H7 (cell line): ENCODE measurements at regions not wholly inside any gene's neighbourhood (a gene's known extent, or its start where the extent isn't known, plus 50 kb on each side); places are given as distances from the start of the nearest gene placed in this dataset.

Experiments used
- DNase-seq: peaks from one replicate; pipeline ENCODE4 v3.0.0; 2012
- H3K27me3 ChIP-seq: 2 replicates; pipeline ENCODE4 v1.6.0; 2011; ENCODE audit warnings: mild to moderate bottlenecking, low read length; ENCODE audit not compliant: control insufficient read depth, insufficient read depth
- H3K36me3 ChIP-seq: replicated peaks from 2 replicates; pipeline ENCODE4 v1.5.1; 2011; ENCODE audit warnings: low read length; ENCODE audit not compliant: control insufficient read depth, insufficient read depth
- H3K4me3 ChIP-seq: 2 replicates; pipeline ENCODE4 v1.5.1; 2011; ENCODE audit warnings: low read depth, mild to moderate bottlenecking, control low read depth, low read length, moderate library complexity; ENCODE audit not compliant: insufficient read depth

DNA sequence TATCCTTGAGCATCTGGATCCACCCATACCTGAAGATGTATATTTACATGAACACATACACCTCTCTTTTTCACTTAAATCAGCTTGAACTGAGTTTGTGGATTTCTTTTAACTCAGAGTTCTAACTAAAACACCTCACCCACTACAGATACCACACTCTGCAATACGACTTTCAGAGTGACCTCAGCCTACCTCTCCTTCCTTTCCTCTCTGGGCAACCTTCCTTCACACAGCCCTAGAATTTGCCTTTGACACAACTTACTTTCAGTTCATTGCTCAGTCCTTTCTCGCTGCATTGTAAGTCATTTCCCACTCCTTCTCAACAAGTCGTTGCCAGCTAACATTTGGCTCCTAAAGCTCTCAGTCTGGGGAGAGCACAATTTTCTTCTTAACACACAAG, 151.9 kb upstream of the IRX3 start:
- DNase-seq, result no peak
- no peak overlapping the region for H3K4me3 ChIP-seq
- no peaks in the 10 kb centered on the region for H3K27me3 ChIP-seq
- H3K36me3 ChIP-seq, result no peaks in the 10 kb centered on the region

DNA sequence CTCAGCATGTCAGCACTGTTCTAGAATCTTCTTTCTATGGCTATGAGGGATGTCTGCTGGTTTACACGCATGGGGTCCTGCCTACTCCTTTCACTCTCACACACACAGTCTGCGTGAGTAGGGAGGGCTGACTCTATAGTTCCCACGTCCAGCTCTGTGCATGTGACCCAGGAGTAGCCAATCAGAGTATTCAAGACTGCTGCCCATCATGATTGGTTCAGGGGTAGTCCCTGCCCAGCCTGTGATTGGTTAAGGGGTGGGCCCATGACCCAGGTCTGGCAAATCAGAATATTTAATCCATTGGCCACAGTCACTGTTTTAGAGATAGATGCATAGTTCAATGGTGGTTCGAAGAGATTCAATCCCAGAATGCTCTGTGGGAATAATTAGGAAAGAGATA, 151.3 kb upstream of the IRX3 start:
- no peak for DNase-seq
- no peaks in the 10 kb centered on the region for H3K36me3 ChIP-seq
- H3K27me3 ChIP-seq, result no peaks in the 10 kb centered on the region
- H3K4me3 ChIP-seq, result no peak overlapping the region

DNA sequence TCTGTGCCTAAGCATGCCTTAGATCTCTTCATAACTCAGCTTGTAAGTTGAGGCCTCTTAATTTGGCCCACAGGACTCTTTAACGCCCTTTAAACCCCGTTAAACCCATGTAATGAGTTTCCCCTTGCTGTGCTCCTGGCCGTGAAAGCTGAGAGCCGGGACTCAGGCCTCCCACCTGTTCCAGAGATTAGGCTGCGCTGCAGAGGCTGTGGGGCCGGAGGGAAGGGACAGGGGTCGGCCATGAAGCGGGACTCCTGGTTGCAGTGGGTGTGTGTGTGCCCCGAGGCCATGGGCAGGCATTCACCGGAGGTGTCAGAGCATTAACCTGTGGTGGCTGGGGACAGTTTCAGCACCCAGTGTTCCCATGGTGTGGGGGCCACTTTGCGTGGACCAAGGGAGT, 150.8 kb upstream of the IRX3 start:
- H3K36me3 ChIP-seq, result no peaks in the 10 kb centered on the region
- no peak overlapping the region for H3K4me3 ChIP-seq
- DNase-seq, result no peak
- no peaks in the 10 kb centered on the region for H3K27me3 ChIP-seq

DNA sequence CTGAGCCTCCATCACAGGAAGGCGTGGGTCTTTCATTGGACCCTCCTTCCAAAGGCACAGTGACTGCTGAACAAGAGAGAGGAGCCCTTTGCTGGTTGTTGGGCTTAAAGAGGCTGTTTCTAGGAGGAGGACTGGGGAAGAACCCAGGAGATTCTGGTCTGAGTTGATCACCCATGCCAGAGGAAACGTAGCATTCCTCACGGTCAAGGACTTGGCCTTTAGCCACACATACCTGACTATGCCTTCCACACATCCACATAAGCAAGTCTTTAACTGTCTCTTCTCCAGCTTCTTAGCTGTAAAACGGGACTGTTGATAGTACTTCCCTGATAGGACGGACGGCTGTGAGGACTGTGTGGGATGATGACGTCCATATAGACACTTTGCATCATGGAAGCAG, 149.8 kb upstream of the IRX3 start:
- Histone ChIP-seq H3K36me3 (no peaks in the 10 kb centered on the region), H3K4me3 (no peak overlapping the region), H3K27me3 (no peaks in the 10 kb centered on the region)
- DNase-seq, result no peak

DNA sequence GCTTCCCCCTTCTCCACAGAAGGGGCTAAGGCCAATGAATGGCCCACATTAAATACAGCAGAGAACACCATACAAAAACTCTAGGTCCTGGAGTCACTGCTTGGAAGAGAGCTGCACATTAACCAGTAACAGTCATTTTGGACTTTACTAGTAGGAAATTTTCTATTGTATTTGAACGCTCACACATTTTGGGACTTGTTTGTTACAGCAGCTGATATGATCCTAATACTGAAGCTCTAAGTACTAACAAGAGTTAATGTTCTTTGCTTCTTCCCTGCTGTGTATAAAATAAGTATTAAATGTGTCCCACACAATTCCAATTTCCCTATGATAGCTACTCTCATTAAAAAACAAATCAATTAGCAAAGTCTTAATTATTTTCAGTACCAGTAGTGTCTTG, 148.3 kb upstream of the IRX3 start:
- Histone ChIP-seq H3K36me3 (no peaks in the 10 kb centered on the region), H3K4me3 (no peak overlapping the region), H3K27me3 (no peaks in the 10 kb centered on the region; the same call in 1 of the 2 replicates)
- no peak for DNase-seq

DNA sequence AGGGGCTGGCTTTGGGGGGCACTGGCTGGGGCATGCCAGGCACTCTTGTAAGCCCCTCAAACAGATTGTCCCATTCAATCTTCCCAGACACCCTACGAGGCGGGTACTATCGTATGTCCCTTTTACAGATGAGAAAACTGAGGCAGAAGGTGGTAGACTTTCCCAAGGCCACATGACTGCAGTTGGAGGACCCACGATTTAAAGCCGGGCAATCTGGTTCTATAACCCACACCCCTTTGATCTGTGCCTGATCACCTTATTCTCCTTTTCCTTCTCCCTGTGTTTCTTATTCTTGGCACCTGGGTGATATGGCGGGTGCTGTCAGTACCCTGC, 146.3 kb upstream of the IRX3 start:
- H3K27me3 ChIP-seq, result peaks cover 3% of the 10 kb centered on the region; the same call in 1 of the 2 replicates
- no peak overlapping the region for H3K4me3 ChIP-seq
- DNase-seq, result no peak
- no peaks in the 10 kb centered on the region for H3K36me3 ChIP-seq

DNA sequence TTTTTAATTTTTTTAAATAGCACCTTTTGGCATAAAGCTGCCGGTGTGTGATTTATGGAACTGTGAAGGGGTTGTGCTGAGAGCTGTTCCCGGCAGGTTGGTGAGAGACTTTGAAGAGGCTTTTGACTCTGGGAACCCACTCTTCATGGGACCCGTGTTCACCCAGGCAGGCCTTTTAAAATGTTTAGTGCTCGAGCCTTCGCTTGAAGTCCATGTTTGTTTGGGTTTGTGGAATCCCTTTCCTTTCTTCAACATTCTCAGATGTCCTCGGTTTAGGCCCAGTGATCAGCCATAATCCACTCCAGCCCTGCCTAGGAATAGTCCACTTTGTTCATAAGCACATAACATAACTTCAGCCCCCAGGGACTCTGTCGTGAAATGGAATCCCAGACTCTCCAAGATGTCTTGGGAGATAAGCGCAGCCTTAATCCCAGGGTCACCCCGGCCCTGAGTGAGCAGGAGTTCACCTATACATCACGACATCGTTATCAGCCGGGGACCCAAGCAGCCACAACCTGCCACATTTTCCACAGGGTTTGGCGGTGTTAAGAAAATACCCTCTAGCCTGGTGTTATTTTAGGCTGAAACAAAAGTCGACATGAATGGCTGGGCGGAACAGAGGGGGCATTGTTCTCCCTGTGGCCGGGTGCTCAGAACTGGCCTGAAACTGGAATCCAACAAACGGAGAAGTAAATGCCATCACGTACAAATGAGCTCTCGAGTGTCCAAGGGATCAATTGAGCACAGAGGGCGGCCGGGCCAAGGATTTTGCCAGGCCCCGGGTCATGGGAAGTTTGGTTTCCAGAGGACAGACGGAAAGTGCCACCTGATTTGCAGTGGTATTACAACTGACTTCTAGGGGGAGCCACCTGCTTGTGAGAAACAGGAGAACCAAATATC, 145.7 kb upstream of the IRX3 start:
- no peaks in the 10 kb centered on the region for H3K36me3 ChIP-seq
- peak; percentile 50 for DNase-seq
- H3K4me3 ChIP-seq, result no peak overlapping the region
- H3K27me3 ChIP-seq, result peaks cover 3% of the 10 kb centered on the region; the same call in 1 of the 2 replicates

DNA sequence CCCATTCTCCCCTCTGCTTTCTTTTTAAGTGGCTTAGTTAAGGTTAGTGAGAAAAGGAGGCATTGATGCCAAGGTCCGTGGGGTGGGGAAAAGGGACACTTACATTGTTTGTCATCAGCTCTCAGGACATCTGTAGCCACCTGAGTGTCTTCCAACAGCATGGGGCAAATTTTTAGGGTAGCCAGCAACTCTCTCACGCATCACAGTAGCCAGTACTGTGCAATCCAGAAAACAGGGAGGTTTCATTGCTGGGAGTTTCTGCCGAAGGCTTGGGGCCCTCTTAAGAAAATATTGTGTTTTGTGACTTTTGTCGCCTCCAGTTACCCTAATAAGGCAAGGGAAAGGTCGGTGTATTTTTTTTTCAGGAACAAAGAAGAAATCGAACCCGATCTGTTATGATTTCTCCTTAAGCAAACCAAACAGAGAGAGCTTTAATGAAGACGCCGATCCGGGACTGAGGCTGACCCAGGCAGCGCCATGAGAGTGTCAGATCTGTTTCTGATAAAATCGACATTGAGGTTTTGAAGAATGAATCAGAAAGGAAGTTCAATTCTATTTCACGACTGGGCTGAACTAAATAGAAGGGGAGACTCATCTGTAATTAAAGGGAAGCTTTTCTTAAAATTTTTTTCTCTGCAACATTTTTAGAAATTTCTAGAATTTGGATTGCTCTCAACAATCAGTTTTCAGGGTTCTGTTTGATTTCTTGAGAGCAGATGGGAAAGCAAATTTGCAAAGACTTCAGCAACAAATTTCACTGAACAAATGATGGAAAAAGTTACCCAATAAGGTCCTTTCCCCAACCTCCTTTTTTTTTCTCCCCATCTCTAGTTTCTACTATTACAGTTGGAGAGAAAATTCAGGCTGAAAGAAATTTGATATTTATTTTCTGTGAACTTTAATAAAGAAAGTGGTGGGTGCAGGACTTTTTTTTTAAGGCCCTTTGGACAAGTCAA, 144.7 kb upstream of the IRX3 start:
- Histone ChIP-seq H3K36me3 (no peaks in the 10 kb centered on the region), H3K27me3 (peaks cover 4% of the 10 kb centered on the region; the same call in 1 of the 2 replicates), H3K4me3 (no peak overlapping the region)
- no peak for DNase-seq

DNA sequence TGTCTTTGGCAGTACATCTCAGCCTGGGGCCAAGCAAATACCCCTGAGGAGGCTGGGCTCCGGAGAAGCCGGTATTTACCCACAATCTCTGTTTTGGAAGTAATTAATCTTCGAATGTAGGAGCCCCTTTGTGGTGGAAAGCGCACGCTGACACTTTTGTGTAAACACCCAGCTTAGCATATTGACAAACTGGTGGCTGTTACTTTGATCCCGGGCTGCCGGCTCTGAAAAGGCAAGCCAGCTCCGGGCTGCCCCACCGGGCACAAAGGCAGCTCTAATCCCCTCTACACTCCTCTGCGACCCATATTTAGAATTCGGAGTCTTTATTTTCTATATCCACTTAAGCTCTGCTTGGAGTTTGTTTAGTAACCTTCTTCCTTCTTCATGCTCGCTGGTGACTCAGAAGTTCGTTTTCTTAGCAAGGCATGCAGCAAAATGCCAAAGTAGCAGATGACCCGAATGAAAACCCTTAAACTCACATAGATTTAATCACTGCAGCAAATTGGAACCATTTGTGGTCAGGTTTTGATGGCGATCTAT, 144.0 kb upstream of the IRX3 start:
- Histone ChIP-seq H3K4me3 (no peak overlapping the region), H3K27me3 (peaks cover 4% of the 10 kb centered on the region; the same call in 1 of the 2 replicates), H3K36me3 (no peaks in the 10 kb centered on the region)
- peak; percentile 65 for DNase-seq

DNA sequence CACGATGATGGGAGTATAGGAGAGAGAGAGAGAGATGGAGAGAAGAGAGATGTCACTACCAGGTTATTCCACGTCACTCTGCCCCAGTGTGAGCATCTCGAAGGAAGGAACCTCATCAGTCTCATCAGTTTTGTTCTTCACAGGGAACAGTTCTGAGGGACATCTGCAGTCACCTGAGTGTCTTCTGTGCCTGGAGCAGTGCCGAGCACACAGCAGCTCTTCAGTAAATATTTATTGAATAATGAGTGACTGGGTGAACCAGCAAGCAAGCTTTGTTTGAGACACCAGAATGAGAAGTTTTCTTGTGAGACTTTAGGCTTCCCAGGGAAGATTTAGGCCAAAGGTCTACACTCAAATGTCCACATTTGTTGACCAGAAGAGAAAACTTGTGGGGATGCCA, 142.4 kb upstream of the IRX3 start:
- DNase-seq, result no peak
- peaks cover 4% of the 10 kb centered on the region; the same call in 1 of the 2 replicates for H3K27me3 ChIP-seq
- H3K36me3 ChIP-seq, result no peaks in the 10 kb centered on the region
- no peak overlapping the region for H3K4me3 ChIP-seq

DNA sequence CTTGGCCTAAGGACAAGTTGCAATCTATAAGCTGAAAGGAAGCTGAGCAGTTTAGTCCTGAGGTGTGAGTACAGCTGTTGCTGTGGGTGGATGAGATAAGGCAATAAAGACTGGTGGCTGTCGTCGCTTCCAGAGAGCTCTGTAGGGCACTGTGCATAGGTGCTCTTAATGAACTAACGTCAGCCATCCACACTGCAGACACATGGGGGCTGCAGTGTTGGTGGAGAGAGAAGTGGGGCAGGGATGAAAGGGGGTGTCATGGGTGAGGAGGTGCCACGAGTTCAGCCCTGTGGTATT, 139.9 kb upstream of the IRX3 start:
- Histone ChIP-seq H3K27me3 (peaks cover 4% of the 10 kb centered on the region; the same call in 1 of the 2 replicates), H3K36me3 (no peaks in the 10 kb centered on the region), H3K4me3 (no peak overlapping the region)
- no peak for DNase-seq

DNA sequence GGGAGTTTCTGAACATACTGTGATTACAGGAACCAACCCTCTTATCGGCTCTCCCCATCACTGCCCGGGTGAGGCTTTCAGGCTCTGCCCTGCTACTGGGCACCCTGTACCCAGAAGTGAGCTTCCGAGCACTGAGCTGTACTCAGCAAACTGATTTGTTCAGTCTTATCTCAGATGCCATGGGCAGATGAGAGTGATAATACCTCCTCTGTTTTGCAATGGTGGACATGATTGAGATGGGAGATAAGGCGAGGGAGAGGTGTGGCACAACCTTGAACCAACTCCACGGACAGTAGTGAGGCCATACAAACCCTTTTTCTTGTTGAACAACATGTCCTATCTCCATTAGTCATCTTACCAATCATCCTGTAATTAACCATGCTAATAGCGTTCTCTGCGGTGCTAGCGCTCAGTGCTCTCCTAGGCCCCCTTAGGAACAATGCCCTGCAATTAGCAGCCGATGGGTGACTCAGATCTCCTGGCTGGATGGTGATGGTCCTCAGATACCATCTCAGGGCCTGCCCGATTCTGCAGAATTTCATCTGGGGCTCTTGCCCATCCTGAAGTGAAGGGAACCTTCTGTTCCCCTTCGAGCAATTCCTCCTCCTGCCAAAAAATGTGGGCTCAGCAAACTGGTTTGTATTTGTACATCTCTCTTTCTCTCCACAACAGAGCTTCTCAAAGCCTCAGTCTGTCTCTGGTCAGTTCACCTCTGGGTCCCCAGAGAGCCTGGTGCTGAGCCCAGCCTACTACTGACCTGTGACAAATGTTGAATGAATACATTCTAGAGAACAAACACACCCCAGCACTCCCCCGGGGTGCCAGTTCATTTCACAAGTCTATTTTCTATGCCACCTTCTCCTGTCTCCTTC, 139.3 kb upstream of the IRX3 start:
- Histone ChIP-seq H3K36me3 (no peaks in the 10 kb centered on the region), H3K27me3 (peaks cover 4% of the 10 kb centered on the region; the same call in 1 of the 2 replicates), H3K4me3 (no peak overlapping the region)
- no peak for DNase-seq

DNA sequence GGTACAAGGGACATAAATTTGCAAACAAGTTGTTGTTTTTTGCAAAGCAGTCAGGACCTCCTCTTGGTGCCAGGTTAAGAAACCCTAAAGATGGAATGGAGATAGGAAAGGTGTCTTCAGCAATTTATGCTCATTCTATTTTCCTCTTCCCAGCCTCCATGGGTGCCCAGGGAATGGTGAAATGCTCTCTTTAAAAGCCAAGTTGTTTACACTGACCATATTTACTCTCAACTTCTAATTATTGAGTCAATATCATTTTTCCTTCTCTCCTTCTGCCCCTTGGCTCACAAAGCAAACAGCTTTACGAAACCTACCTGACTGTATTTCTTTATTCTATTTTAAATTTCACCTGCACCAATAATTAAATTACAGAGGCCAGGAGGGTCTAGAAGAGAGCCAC, 138.5 kb upstream of the IRX3 start:
- Histone ChIP-seq H3K36me3 (no peaks in the 10 kb centered on the region), H3K4me3 (no peak overlapping the region), H3K27me3 (peaks cover 4% of the 10 kb centered on the region; the same call in 1 of the 2 replicates)
- no peak for DNase-seq

DNA sequence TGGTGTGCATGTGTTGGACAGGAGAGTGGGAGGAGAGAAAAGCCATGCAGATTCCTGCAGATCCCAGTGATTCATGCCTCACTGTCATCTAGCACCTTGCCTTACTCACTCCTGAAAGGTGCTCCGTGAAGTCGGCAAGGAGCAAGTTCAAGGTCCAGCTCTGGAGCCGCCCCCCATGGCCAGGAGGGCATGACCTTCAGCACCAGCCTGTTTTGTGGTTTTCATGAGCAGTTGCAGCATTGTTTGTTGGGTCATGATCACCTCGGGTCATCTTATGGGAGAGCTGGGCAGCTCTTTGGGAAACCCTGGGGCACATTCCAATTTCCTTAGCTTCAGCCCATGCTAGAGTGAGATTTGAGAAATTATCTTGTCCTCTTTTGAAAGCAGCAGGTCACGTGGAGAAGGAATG, 137.5 kb upstream of the IRX3 start:
- DNase-seq, result no peak
- H3K36me3 ChIP-seq, result no peaks in the 10 kb centered on the region
- peaks cover 4% of the 10 kb centered on the region; the same call in 1 of the 2 replicates for H3K27me3 ChIP-seq
- no peak overlapping the region for H3K4me3 ChIP-seq
